Neural cell (in vitro differentiated cells): ENCODE measurements at regions not wholly inside any gene's neighbourhood (a gene's known extent, or its start where the extent isn't known, plus 50 kb on each side); places are given as distances from the start of the nearest gene placed in this dataset.

Experiments
- EZH2 ChIP-seq: fragments of 200-600, 300-800 bp; shearing (Covaris generic), sonication (generic); IDR thresholded peaks from 2 replicates; pipeline ENCODE4 v1.6.1; 2014; ENCODE audit warnings: antibody characterized with exemption, low read length, borderline replicate concordance, mild to moderate bottlenecking; ENCODE audit not compliant: insufficient read depth, poor library complexity, severe bottlenecking
- TAF1 ChIP-seq: IDR thresholded peaks from 2 replicates; pipeline ENCODE4 v1.6.1; 2012; ENCODE audit warnings: low read depth
- TF ChIP-seq, protein P1 (sequence below): fragments of 450-650 bp; IDR thresholded peaks from 2 replicates; pipeline ENCODE4 v1.5.1; 2014; ENCODE audit warnings: antibody characterized with exemption, mild to moderate bottlenecking, moderate library complexity; ENCODE audit not compliant: poor library complexity, severe bottlenecking

DNA sequence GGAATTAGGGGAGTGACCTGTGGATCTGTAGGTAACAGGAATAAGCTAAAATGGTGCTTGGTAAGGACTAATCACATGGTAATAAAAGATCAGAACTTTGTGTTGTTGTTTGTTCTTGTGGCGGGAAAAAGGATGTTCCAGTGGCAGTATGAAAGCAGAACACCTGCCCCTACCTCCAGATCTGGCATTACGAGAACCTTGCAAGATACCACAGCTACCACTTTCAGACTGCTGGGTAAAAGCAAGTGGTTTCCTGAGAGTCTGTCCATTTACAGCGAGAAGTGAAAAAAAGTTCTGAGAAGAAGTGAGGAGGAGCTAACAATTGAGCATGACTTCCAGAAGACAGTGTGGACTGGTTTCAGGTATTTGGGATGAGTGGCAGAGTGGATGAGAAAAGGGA is 252.5 kb downstream of the TLE4 start:
- TF ChIP-seq EZH2: no peak
- TF ChIP-seq, protein P1, sequence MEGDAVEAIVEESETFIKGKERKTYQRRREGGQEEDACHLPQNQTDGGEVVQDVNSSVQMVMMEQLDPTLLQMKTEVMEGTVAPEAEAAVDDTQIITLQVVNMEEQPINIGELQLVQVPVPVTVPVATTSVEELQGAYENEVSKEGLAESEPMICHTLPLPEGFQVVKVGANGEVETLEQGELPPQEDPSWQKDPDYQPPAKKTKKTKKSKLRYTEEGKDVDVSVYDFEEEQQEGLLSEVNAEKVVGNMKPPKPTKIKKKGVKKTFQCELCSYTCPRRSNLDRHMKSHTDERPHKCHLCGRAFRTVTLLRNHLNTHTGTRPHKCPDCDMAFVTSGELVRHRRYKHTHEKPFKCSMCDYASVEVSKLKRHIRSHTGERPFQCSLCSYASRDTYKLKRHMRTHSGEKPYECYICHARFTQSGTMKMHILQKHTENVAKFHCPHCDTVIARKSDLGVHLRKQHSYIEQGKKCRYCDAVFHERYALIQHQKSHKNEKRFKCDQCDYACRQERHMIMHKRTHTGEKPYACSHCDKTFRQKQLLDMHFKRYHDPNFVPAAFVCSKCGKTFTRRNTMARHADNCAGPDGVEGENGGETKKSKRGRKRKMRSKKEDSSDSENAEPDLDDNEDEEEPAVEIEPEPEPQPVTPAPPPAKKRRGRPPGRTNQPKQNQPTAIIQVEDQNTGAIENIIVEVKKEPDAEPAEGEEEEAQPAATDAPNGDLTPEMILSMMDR: no peak
- no peak for TF ChIP-seq TAF1
